GM20000 (cell line): ENCODE measurements at regions not wholly inside any gene's neighbourhood (a gene's known extent, or its start where the extent isn't known, plus 50 kb on each side); places are given as distances from the start of the nearest gene placed in this dataset.

Experiments used
- DNase-seq: peaks from one replicate; pipeline ENCODE4 v3.0.0; 2012; ENCODE audit warnings: low spot score
- TF ChIP-seq, protein P1 (sequence below): IDR thresholded peaks from 2 replicates; pipeline ENCODE4 v1.5.1; 2012; ENCODE audit warnings: mild to moderate bottlenecking, control low read depth; ENCODE audit errors: extremely low read depth, missing control alignments

DNA sequence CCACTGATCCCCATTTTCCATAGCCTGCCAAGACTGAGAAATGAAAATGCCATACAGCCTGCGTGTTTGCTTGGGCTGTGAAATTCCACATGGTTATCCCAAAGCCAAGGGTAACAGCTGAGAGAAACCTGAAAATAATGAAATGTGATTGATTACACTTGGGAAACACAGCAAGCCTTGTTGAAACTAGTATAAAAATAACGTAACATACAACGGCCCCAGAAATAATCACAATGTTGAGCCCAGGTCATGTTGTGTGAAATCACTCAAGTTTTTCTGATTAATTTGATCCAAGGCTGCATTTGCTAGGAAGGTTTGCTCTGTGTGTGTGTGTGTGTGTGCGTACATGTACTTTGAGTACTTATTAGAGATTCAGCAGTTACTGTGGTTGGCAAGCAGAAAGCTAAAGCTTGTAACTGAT lies 269.0 kb downstream of the OXSM start:
- no peak for DNase-seq
- TF ChIP-seq, protein P1, sequence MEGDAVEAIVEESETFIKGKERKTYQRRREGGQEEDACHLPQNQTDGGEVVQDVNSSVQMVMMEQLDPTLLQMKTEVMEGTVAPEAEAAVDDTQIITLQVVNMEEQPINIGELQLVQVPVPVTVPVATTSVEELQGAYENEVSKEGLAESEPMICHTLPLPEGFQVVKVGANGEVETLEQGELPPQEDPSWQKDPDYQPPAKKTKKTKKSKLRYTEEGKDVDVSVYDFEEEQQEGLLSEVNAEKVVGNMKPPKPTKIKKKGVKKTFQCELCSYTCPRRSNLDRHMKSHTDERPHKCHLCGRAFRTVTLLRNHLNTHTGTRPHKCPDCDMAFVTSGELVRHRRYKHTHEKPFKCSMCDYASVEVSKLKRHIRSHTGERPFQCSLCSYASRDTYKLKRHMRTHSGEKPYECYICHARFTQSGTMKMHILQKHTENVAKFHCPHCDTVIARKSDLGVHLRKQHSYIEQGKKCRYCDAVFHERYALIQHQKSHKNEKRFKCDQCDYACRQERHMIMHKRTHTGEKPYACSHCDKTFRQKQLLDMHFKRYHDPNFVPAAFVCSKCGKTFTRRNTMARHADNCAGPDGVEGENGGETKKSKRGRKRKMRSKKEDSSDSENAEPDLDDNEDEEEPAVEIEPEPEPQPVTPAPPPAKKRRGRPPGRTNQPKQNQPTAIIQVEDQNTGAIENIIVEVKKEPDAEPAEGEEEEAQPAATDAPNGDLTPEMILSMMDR = no peak

GRCh38 chr3:26061947-26062346 lies 272.1 kb downstream of the OXSM start:
- DNase-seq = no peak
- TF ChIP-seq, protein P1 = no peak

DNA sequence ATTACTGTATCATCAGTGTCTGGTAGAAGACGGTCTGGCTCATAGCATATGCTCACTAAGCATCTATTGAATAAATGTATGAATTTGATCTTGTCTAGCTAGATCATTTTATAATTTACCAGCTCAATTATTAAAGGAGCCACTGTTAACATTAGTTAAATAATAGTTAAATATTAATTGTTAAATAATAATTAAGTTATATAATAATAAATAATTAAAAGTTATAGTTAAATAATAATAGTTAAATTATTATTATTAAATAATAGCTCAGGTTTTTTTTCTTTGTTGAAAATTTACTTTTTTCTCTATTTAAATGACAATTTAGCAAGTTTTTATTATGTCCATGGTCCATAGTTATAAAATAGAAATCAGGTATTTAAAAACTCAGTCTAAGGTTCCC lies 274.4 kb downstream of the OXSM start:
- TF ChIP-seq, protein P1 = no peak
- no peak for DNase-seq

DNA sequence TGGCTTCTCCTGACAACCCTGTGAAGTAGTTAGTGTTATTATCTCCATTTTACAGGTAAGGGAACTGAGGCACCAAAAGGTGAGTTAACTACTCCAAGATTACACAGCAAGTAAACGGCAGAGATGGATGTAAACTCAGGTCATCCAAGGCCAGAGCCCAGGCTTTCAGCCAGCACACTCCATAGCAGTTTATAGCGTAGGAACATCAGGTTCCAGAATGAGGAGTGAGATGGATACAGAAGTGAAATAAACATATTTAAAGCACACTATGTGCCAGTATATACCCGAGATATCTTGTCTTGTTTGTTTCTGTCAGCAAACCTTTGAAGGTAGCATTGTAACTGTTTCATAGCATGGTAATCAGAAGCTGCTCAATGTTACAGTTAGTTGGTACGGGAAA lies 279.0 kb downstream of the OXSM start:
- TF ChIP-seq, protein P1 = no peak
- DNase-seq = no peak

GRCh38 chr3:26070854-26071253 lies 281.0 kb downstream of the OXSM start:
- no peak for DNase-seq

GRCh38 chr3:26074080-26074479 lies 284.2 kb downstream of the OXSM start:
- TF ChIP-seq, protein P1 = no peak
- DNase-seq = no peak

More at GRCh38 chr3:26070854-26071253, 281.0 kb downstream of the OXSM start:
- TF ChIP-seq, protein P1 = no peak

DNA sequence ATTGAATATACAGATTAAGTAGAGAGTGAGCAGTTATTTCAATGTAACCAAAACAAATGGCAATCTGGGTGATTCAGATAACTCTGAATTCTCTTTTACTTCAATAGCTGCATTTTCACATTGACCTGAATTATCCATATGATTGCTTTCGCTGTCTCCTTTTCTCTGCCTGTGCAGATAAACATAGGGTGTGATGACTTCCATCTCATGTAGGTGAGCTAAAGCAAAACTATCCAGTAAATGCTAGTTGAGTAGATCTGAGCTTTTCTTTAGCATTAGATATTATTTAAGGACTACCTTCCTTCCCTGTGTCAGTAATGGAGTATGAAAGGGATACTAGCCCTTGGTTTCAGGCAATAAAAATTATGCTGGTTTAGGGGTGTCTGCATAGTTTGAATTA lies 288.6 kb downstream of the OXSM start:
- TF ChIP-seq, protein P1 = no peak
- DNase-seq = no peak
